ENCODE measurements at regions not wholly inside any gene's neighbourhood (a gene's known extent, or its start where the extent isn't known, plus 50 kb on each side); places are given as distances from the start of the nearest gene placed in this dataset.
A peak's percentile ranks its signal among the peaks of the same experiment; 100 is the strongest.

GRCh38 chr5:74552101-74552500 is 88.4 kb downstream of the ENC1 start:
- no peaks in the 10 kb centered on the region for H3K9me3 ChIP-seq (ENCODE audit: control insufficient read depth in 2 of 2, insufficient read depth in 1 of 2, low read depth in 1 of 2, low read length in 1 of 2)
- FAIRE-seq (no peak), DNase-seq (no peak)
- no peaks in the 10 kb centered on the region for H3K36me3 ChIP-seq (ENCODE audit: control insufficient read depth in 3 of 3, insufficient read depth in 2 of 3, low read depth in 1 of 3, low read length in 3 of 3)
- no peaks in the 10 kb centered on the region for H3K27me3 ChIP-seq (ENCODE audit: control insufficient read depth in 3 of 3, insufficient read depth in 3 of 3, low read length in 3 of 3)
- H3K4me1 ChIP-seq (ENCODE audit: control insufficient read depth in 3 of 3, insufficient read depth in 2 of 3, low read depth in 1 of 3, low read length in 2 of 3), result no peaks in the 10 kb centered on the region
- no peak overlapping the region for H3K27ac ChIP-seq (ENCODE audit: low read depth in 1 of 3, low read length in 2 of 3)
- WGBS, 3 donors, result 69 to 78% (median 72%) methylated on average over 4 of the region's 4 CpGs
- no peak overlapping the region for H3K4me3 ChIP-seq (ENCODE audit: low read depth in 1 of 3, low read length in 3 of 3)

DNA sequence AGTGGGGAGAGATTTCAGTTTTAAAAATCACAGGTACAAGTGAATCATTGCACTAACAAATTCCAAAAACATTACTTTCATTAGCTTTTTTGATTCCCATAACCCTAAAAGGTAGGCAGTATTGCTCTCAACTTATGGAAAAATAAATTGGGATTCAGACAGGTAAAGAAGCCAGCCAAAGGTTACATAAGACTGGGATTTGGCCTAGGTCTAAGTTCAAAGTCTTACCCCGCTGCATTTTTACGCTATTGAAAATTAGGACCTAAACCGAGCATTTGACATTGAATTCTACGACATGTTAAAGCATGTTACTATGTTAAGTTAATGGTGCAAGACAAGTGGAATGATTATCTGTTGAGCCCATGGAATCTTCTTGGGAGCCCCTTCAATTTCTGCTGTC is 89.6 kb downstream of the ENC1 start:
- DNase-seq (no peak), FAIRE-seq (no peak)
- H3K27ac ChIP-seq (ENCODE audit: low read depth in 1 of 3, low read length in 2 of 3), result no peak overlapping the region
- WGBS, 3 donors, result 79 to 92% (median 85%) methylated on average over 4 of the region's 4 CpGs
- no peaks in the 10 kb centered on the region for H3K4me1 ChIP-seq (ENCODE audit: control insufficient read depth in 3 of 3, insufficient read depth in 2 of 3, low read depth in 1 of 3, low read length in 2 of 3)
- H3K36me3 ChIP-seq (ENCODE audit: control insufficient read depth in 3 of 3, insufficient read depth in 2 of 3, low read depth in 1 of 3, low read length in 3 of 3), result no peaks in the 10 kb centered on the region
- no peaks in the 10 kb centered on the region for H3K27me3 ChIP-seq (ENCODE audit: control insufficient read depth in 3 of 3, insufficient read depth in 3 of 3, low read length in 3 of 3)
- H3K4me3 ChIP-seq (ENCODE audit: low read depth in 1 of 3, low read length in 3 of 3), result no peak overlapping the region
- H3K9me3 ChIP-seq (ENCODE audit: control insufficient read depth in 2 of 2, insufficient read depth in 1 of 2, low read depth in 1 of 2, low read length in 1 of 2), result no peaks in the 10 kb centered on the region

- Histone ChIP-seq H3K4me3 (ENCODE audit: low read depth in 1 of 3, low read length in 3 of 3) (no peak overlapping the region), H3K27ac (ENCODE audit: low read depth in 1 of 3, low read length in 2 of 3) (no peak overlapping the region), H3K36me3 (ENCODE audit: control insufficient read depth in 3 of 3, insufficient read depth in 2 of 3, low read depth in 1 of 3, low read length in 3 of 3) (no peaks in the 10 kb centered on the region), H3K27me3 (ENCODE audit: control insufficient read depth in 3 of 3, insufficient read depth in 3 of 3, low read length in 3 of 3) (no peaks in the 10 kb centered on the region), H3K4me1 (ENCODE audit: control insufficient read depth in 3 of 3, insufficient read depth in 2 of 3, low read depth in 1 of 3, low read length in 2 of 3) (peaks cover 0 to 7% (median 0%) of the 10 kb centered on the region in 3 donors), H3K9me3 (ENCODE audit: control insufficient read depth in 2 of 2, insufficient read depth in 1 of 2, low read depth in 1 of 2, low read length in 1 of 2) (no peaks in the 10 kb centered on the region)
- 74 to 92% (median 89%) methylated on average over 3 of the region's 3 CpGs for WGBS, 3 donors
- no peak for DNase-seq
- FAIRE-seq, result no peak
Observed at GRCh38 chr5:74549384-74549783, 91.1 kb downstream of the ENC1 start.

DNA sequence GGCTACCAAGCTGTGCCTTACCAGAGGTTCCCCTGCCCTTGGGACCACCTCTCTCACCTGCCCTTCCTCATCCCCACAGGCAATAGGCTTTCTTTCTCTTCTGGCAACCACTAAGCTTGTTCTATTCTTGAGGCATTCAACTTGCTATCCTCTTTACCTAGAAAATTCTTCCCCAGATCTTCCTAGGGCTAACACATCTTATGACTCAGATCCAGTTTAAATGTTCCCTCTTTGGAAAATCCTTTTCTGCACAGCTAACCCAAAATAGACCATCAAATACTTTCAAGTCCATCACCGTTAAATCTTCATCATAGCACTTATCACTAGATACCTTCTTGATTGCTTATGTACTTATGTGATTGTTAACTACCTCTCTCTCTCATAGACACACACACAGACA is 93.7 kb downstream of the ENC1 start:
- no peak for FAIRE-seq
- peaks cover 0 to 19% (median 0%) of the 10 kb centered on the region in 3 donors for H3K4me1 ChIP-seq (ENCODE audit: control insufficient read depth in 3 of 3, insufficient read depth in 2 of 3, low read depth in 1 of 3, low read length in 2 of 3)
- DNase-seq, result no peak
- no peaks in the 10 kb centered on the region for H3K27me3 ChIP-seq (ENCODE audit: control insufficient read depth in 3 of 3, insufficient read depth in 3 of 3, low read length in 3 of 3)
- H3K27ac ChIP-seq (ENCODE audit: low read depth in 1 of 3, low read length in 2 of 3), result no peak overlapping the region
- no peaks in the 10 kb centered on the region for H3K36me3 ChIP-seq (ENCODE audit: control insufficient read depth in 3 of 3, insufficient read depth in 2 of 3, low read depth in 1 of 3, low read length in 3 of 3)
- no peaks in the 10 kb centered on the region for H3K9me3 ChIP-seq (ENCODE audit: control insufficient read depth in 2 of 2, insufficient read depth in 1 of 2, low read depth in 1 of 2, low read length in 1 of 2)
- WGBS, 3 donors, result 90 to 97% (median 97%) methylated on average over 1 of the region's 1 CpG
- H3K4me3 ChIP-seq (ENCODE audit: low read depth in 1 of 3, low read length in 3 of 3), result no peak overlapping the region

GRCh38 chr5:74544811-74545210 is 95.7 kb downstream of the ENC1 start:
- FAIRE-seq, result no peak
- no peak for DNase-seq
- no peaks in the 10 kb centered on the region for H3K27me3 ChIP-seq (ENCODE audit: control insufficient read depth in 3 of 3, insufficient read depth in 3 of 3, low read length in 3 of 3)
- WGBS, 3 donors, result 95 to 98% (median 96%) methylated on average over 2 of the region's 2 CpGs
- no peaks in the 10 kb centered on the region for H3K9me3 ChIP-seq (ENCODE audit: control insufficient read depth in 2 of 2, insufficient read depth in 1 of 2, low read depth in 1 of 2, low read length in 1 of 2)
- H3K27ac ChIP-seq (ENCODE audit: low read depth in 1 of 3, low read length in 2 of 3), result no peak overlapping the region
- H3K4me1 ChIP-seq (ENCODE audit: control insufficient read depth in 3 of 3, insufficient read depth in 2 of 3, low read depth in 1 of 3, low read length in 2 of 3), result peaks cover 0 to 19% (median 0%) of the 10 kb centered on the region in 3 donors
- no peaks in the 10 kb centered on the region for H3K36me3 ChIP-seq (ENCODE audit: control insufficient read depth in 3 of 3, insufficient read depth in 2 of 3, low read depth in 1 of 3, low read length in 3 of 3)
- H3K4me3 ChIP-seq (ENCODE audit: low read depth in 1 of 3, low read length in 3 of 3), result no peak overlapping the region

- Histone ChIP-seq H3K27me3 (ENCODE audit: control insufficient read depth in 3 of 3, insufficient read depth in 3 of 3, low read length in 3 of 3) (no peaks in the 10 kb centered on the region), H3K4me3 (ENCODE audit: low read depth in 1 of 3, low read length in 3 of 3) (no peak overlapping the region), H3K27ac (ENCODE audit: low read depth in 1 of 3, low read length in 2 of 3) (peak overlapping the region in 1 of 3 donors; percentile 47), H3K4me1 (ENCODE audit: control insufficient read depth in 3 of 3, insufficient read depth in 2 of 3, low read depth in 1 of 3, low read length in 2 of 3) (peaks cover 0 to 19% (median 0%) of the 10 kb centered on the region in 3 donors), H3K9me3 (ENCODE audit: control insufficient read depth in 2 of 2, insufficient read depth in 1 of 2, low read depth in 1 of 2, low read length in 1 of 2) (no peaks in the 10 kb centered on the region), H3K36me3 (ENCODE audit: control insufficient read depth in 3 of 3, insufficient read depth in 2 of 3, low read depth in 1 of 3, low read length in 3 of 3) (no peaks in the 10 kb centered on the region)
- FAIRE-seq, result no peak
- 32 to 37% (median 35%) methylated on average over 14 of the region's 14 CpGs for WGBS, 3 donors
- DNase-seq, result peak; percentile 35 to 38
Observed at GRCh38 chr5:74543162-74543995, 97.1 kb downstream of the ENC1 start.

DNA sequence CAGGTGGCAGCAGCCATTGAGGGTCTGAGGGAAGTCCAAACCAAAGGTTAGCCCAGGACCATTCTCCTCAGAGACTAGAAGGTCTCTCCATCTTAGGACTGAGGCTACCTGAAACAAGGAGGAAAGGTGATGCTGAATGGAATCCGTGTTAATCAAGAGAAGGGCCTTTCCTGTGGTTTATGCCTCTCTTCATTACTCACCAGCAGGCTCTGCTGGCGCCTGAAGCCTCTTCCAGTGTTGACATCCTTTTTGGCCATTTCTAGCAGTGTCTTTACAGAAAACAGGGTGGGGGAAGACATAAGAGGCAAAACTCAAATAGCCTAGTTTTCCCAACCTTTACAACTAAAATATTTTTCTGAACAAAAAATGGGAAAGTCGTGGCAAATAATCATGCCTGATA is 98.0 kb downstream of the ENC1 start:
- no peak for FAIRE-seq
- H3K27me3 ChIP-seq (ENCODE audit: control insufficient read depth in 3 of 3, insufficient read depth in 3 of 3, low read length in 3 of 3), result no peaks in the 10 kb centered on the region
- H3K27ac ChIP-seq (ENCODE audit: low read depth in 1 of 3, low read length in 2 of 3), result no peak overlapping the region
- H3K4me3 ChIP-seq (ENCODE audit: low read depth in 1 of 3, low read length in 3 of 3), result no peak overlapping the region
- 80 to 85% (median 80%) methylated on average over 3 of the region's 3 CpGs for WGBS, 3 donors
- peaks cover 0 to 19% (median 0%) of the 10 kb centered on the region in 3 donors for H3K4me1 ChIP-seq (ENCODE audit: control insufficient read depth in 3 of 3, insufficient read depth in 2 of 3, low read depth in 1 of 3, low read length in 2 of 3)
- no peak for DNase-seq
- H3K36me3 ChIP-seq (ENCODE audit: control insufficient read depth in 3 of 3, insufficient read depth in 2 of 3, low read depth in 1 of 3, low read length in 3 of 3), result no peaks in the 10 kb centered on the region
- H3K9me3 ChIP-seq (ENCODE audit: control insufficient read depth in 2 of 2, insufficient read depth in 1 of 2, low read depth in 1 of 2, low read length in 1 of 2), result no peaks in the 10 kb centered on the region

DNA sequence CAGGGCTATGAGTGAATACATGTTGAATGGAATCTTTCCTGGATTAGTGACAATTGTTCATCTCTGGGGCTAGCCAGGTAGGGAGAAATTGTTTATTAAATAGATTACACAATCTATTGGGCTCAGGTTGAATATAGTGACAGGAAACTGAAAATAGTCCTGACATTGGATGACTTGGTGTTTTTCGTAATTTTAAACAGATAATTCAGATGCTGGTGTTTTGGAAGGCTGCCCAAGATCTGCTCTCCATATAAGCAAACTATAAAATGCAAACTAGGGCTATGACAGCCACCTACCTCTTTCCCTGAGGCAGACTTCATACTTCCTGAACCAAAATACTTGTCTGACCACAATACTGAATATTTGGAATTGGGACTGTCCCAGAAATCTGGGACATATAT is 99.1 kb downstream of the ENC1 start:
- no peaks in the 10 kb centered on the region for H3K9me3 ChIP-seq (ENCODE audit: control insufficient read depth in 2 of 2, insufficient read depth in 1 of 2, low read depth in 1 of 2, low read length in 1 of 2)
- H3K4me1 ChIP-seq (ENCODE audit: control insufficient read depth in 3 of 3, insufficient read depth in 2 of 3, low read depth in 1 of 3, low read length in 2 of 3), result peaks cover 0 to 19% (median 0%) of the 10 kb centered on the region in 3 donors
- no peaks in the 10 kb centered on the region for H3K36me3 ChIP-seq (ENCODE audit: control insufficient read depth in 3 of 3, insufficient read depth in 2 of 3, low read depth in 1 of 3, low read length in 3 of 3)
- no peaks in the 10 kb centered on the region for H3K27me3 ChIP-seq (ENCODE audit: control insufficient read depth in 3 of 3, insufficient read depth in 3 of 3, low read length in 3 of 3)
- H3K4me3 ChIP-seq (ENCODE audit: low read depth in 1 of 3, low read length in 3 of 3), result no peak overlapping the region
- H3K27ac ChIP-seq (ENCODE audit: low read depth in 1 of 3, low read length in 2 of 3), result no peak overlapping the region
- WGBS, 3 donors, result 53 to 67% (median 66%) methylated on average over 1 of the region's 1 CpG
- DNase-seq (no peak), FAIRE-seq (no peak)

- DNase-seq (no peak), FAIRE-seq (no peak)
- H3K4me3 ChIP-seq (ENCODE audit: low read depth in 1 of 3, low read length in 3 of 3), result no peak overlapping the region
- WGBS, 3 donors, result 60 to 83% (median 74%) methylated on average over 1 of the region's 1 CpG
- no peaks in the 10 kb centered on the region for H3K27me3 ChIP-seq (ENCODE audit: control insufficient read depth in 3 of 3, insufficient read depth in 3 of 3, low read length in 3 of 3)
- no peak overlapping the region for H3K27ac ChIP-seq (ENCODE audit: low read depth in 1 of 3, low read length in 2 of 3)
- H3K36me3 ChIP-seq (ENCODE audit: control insufficient read depth in 3 of 3, insufficient read depth in 2 of 3, low read depth in 1 of 3, low read length in 3 of 3), result no peaks in the 10 kb centered on the region
- H3K9me3 ChIP-seq (ENCODE audit: control insufficient read depth in 2 of 2, insufficient read depth in 1 of 2, low read depth in 1 of 2, low read length in 1 of 2), result no peaks in the 10 kb centered on the region
- H3K4me1 ChIP-seq (ENCODE audit: control insufficient read depth in 3 of 3, insufficient read depth in 2 of 3, low read depth in 1 of 3, low read length in 2 of 3), result peaks cover 0 to 19% (median 0%) of the 10 kb centered on the region in 3 donors
Observed at GRCh38 chr5:74540622-74541021, 99.9 kb downstream of the ENC1 start.

All from small intestine (tissue), 7 donors.